DOHH2 (cell line): ENCODE measurements at regions not wholly inside any gene's neighbourhood (a gene's known extent, or its start where the extent isn't known, plus 50 kb on each side); places are given as distances from the start of the nearest gene placed in this dataset.

Experiments
- EZH2phosphoT487 ChIP-seq: fragments of 200-600 bp; sonication (generic); IDR thresholded peaks from 2 replicates; pipeline ENCODE4 v1.6.1; 2017; ENCODE audit warnings: borderline replicate concordance, mild to moderate bottlenecking, antibody characterized with exemption, low read length, moderate library complexity, mixed read lengths
- TF ChIP-seq, protein P1 (sequence below): fragments of 200-600 bp; sonication (generic); IDR thresholded peaks from one replicate; pipeline ENCODE4 v1.5.1; 2014; ENCODE audit warnings: antibody characterized with exemption, mild to moderate bottlenecking, low read depth, low read length; ENCODE audit not compliant: poor library complexity, severe bottlenecking

DNA sequence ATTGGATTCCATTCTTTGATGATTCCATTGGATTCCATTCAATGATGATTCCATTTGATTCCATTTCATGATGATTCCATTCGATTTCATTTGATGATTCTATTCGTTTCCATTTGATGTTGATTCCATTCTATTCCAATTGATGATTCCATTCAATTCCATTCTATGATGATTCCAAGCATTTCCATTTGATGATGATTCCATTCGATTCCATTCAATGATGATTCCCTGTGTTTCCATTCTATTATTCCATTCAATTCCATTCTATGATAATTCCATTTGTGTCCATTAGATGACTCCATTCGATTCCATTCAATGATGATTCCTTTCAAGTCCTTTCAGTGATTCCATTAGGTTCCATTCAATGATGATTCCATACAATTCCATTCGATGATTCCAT, 1090.5 kb downstream of the RPIA start:
- TF ChIP-seq, protein P1, sequence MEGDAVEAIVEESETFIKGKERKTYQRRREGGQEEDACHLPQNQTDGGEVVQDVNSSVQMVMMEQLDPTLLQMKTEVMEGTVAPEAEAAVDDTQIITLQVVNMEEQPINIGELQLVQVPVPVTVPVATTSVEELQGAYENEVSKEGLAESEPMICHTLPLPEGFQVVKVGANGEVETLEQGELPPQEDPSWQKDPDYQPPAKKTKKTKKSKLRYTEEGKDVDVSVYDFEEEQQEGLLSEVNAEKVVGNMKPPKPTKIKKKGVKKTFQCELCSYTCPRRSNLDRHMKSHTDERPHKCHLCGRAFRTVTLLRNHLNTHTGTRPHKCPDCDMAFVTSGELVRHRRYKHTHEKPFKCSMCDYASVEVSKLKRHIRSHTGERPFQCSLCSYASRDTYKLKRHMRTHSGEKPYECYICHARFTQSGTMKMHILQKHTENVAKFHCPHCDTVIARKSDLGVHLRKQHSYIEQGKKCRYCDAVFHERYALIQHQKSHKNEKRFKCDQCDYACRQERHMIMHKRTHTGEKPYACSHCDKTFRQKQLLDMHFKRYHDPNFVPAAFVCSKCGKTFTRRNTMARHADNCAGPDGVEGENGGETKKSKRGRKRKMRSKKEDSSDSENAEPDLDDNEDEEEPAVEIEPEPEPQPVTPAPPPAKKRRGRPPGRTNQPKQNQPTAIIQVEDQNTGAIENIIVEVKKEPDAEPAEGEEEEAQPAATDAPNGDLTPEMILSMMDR: no peak
- TF ChIP-seq EZH2phosphoT487: no peak
